Glomerular endothelial cell (primary cell): ENCODE measurements at regions not wholly inside any gene's neighbourhood (a gene's known extent, or its start where the extent isn't known, plus 50 kb on each side); places are given as distances from the start of the nearest gene placed in this dataset.
"Not testable (repeated sequence)": the region's sequence is repeated elsewhere in the genome, so short reads cannot be mapped to it uniquely, and the experiment has no call there.

Source experiments
- DNase-seq: peaks from one replicate; pipeline ENCODE4 v3.0.0-alpha.2; 2011; ENCODE audit warnings: low read depth, low spot score; ENCODE audit errors: extremely low read depth

DNA sequence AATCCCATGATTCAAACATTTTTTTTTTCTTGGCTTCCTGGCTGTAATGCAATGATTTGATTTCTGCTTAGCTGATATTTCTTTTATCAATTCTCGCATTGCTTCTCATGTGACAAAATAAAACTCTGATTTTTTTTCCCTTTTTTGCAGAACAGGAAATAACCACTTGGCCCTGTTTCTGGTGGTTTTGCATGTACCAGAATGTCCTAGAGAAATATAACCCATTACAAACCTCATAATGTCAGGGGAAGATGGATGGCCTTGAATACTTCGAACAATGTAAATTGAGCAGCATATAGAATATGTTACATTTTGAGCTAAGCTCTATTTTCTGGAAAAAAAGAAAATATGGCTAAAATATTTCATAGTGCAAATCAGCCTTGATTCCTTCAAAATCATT, 275.6 kb downstream of the RAP2B start:
- DNase-seq, result no peak

- DNase-seq, result no peak
Observed at GRCh38 chr3:153438271-153438670, 276.2 kb downstream of the RAP2B start.

DNA sequence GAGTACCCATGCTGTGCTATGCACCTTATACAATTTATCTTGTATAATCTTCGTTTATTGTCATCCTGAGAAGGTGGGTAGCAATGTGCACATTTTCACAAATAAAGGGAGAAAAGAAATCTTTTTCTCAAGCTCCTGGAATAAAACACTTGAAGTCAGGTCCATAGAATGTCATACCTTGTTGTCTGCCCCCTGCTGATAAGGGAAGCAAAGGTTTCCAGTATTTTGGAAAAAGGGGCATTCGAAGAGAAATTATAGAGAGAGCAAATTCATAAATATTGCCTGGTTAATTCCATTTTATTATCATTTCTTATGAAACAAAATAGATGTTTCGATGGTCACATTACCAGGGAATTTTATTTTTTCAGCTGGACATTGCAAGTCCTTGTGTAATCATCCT, 277.8 kb downstream of the RAP2B start:
- no peak for DNase-seq

- no peak for DNase-seq
Observed at GRCh38 chr3:153440311-153440710, 278.3 kb downstream of the RAP2B start.

DNA sequence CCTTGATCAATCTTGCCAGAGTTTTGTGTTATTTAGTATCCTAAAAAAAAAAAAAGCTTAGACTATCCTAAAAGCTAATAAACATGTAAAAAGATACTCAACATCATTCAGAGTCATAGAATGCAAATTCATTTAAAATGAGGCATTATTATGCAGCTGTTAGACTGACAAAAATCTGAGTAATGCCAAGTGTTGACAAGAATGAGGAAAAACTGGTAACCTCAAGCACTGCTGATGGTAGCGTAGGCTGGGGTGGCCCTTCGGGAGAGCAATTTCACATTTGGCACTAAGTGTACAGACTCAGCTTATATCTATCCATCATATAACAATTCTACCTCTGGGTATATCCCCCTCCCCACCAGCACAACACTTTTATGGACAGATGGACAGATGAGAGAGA, 280.4 kb downstream of the RAP2B start:
- DNase-seq, result no peak

GRCh38 chr3:153442799-153443487, 280.9 kb downstream of the RAP2B start:
- no peak for DNase-seq

GRCh38 chr3:153443961-153444360, 281.9 kb downstream of the RAP2B start:
- DNase-seq, result peak; percentile 9

DNA sequence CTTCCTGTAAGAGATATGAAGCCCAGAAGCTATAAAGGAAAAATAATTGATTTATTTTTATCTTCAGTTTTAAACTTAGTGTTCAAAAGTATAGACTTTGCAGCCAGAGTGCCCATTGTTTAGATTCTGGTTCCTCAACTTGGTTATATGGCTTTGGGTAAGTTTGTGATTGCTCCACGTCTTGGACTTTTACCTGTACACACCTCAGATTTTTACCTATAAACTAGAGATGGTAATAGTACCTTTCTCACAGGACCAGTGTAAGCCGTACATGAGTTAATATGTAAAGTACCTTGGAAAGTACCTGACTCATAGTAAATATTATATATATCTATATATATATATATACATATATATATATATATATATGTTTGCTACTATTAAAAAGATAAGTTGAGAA, 283.8 kb downstream of the RAP2B start:
- DNase-seq, result no peak

GRCh38 chr3:153448151-153448829, 286.3 kb downstream of the RAP2B start:
- DNase-seq, result no peak

GRCh38 chr3:153456833-153457545, 295.0 kb downstream of the RAP2B start:
- DNase-seq, result no peak

- DNase-seq, result no peak
Observed at GRCh38 chr3:153458881-153459280, 296.9 kb downstream of the RAP2B start.

DNA sequence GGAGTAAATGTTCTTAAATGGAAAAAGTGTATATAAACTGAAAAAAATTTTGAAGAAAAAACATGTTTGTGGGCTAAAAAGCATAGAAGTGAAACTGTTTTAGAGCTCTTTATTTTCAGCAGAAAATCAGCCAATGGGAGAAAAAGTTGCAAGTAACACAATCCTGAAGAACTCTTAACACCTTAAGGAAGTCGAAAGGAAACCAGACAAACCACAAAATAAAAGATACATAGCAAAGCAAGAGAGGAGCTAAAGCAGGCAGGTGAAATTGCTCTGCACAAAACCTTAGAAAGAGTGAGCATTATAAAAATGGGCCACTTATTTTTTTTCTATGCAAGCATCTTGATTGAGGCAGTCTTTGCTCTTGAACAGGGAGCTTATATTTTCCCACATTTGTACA, 300.5 kb downstream of the RAP2B start:
- DNase-seq, result no peak

- DNase-seq, result no peak
Observed at GRCh38 chr3:153463895-153464294, 301.9 kb downstream of the RAP2B start.

- no peak for DNase-seq
Observed at GRCh38 chr3:153469162-153469561, 307.1 kb downstream of the RAP2B start.

GRCh38 chr3:153484842-153485241, 322.8 kb downstream of the RAP2B start:
- DNase-seq, result no peak

DNA sequence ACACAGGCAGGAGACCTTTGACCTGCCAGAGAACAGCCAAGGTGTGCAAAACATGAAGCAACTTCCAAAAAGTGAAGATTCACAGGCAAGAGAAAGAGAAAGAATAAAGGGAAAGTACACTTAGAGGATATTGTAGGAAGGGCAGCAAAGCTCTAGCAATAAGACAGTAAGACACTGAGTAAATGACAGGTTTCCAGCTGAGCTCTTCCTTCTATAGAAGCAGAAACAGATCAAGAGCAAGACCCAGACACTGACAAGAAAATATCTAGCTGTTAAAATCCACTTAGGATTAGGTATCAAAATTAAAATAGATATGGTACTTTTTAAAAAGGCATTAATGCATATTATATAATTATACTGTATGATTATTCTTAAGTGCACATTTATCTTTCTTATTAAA, 333.4 kb downstream of the RAP2B start:
- DNase-seq, result no peak

- DNase-seq, result no peak
Observed at GRCh38 chr3:153502682-153503081, 340.7 kb downstream of the RAP2B start.

DNA sequence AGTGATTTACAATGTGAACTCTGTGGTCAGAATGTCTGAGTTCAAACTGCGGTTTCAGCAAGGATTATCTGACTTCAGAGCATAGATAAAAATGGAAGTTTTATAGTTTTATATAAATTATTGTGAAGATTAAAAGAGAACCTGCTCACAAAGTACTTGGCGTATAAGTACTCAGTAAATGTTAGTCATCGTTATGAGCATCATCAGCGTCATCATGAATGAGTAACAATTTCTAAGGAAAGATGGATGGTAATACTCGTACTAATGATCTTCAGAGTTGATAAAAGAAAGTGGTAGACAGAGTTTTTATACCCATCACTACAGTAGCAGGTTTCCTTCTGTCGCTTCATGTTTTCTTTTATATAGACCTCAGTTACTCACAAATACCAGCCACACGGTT, 341.8 kb downstream of the RAP2B start:
- DNase-seq, result no peak

DNA sequence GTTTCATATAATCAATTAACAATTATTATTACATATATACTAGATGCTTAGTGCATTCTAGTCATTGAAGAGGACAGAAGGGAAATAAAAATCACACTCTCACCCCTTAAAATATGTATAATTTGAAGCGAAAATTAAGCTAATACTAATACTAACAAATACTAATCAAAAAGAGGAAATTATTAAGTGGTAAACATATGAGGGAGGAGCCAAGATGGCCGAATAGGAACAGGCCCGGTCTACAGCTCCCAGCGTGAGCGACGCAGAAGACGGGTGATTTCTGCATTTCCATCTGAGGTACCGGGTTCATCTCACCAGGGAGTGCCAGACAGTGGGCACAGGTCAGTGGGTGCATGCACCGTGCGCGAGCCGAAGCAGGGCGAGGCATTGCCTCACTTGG, 344.2 kb downstream of the RAP2B start:
- DNase-seq, result not testable (repeated sequence)

- DNase-seq, result not testable (repeated sequence)
Observed at GRCh38 chr3:153506686-153507085, 344.7 kb downstream of the RAP2B start.

- DNase-seq, result no peak
Observed at GRCh38 chr3:153513236-153513635, 351.2 kb downstream of the RAP2B start.

DNA sequence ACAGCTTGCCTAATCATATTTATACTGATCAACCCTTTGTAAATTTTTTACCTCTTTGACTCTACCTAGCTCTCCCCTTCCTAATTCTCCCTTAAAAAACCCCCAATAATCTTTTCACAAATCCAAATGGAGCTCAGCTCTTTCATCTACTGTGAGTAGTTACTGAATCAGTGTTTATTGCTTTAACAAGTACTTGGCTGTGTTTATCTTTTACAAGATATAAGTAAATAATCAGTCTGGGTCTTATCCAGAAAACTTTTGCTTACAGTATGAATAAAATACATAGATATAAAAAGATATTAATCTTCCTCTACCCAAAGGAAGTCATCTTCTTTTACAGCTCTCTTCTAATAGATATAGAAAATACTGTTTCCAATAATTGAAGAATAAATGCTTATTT, 366.4 kb downstream of the RAP2B start:
- no peak for DNase-seq
